CD4-positive, alpha-beta T cell treated with Interleukin-1 beta for 1 hour (primary cell): ENCODE measurements at regions not wholly inside any gene's neighbourhood (a gene's known extent, or its start where the extent isn't known, plus 50 kb on each side); places are given as distances from the start of the nearest gene placed in this dataset.
A peak's percentile ranks its signal among the peaks of the same experiment; 100 is the strongest.
"Not testable (repeated sequence)": the region's sequence is repeated elsewhere in the genome, so short reads cannot be mapped to it uniquely, and the experiment has no call there.

ENCODE experiments used
- DNase-seq, 2 donors: peaks; one replicate each; pipeline ENCODE4 v3.0.0-alpha.2; 2020 to 2022

DNA sequence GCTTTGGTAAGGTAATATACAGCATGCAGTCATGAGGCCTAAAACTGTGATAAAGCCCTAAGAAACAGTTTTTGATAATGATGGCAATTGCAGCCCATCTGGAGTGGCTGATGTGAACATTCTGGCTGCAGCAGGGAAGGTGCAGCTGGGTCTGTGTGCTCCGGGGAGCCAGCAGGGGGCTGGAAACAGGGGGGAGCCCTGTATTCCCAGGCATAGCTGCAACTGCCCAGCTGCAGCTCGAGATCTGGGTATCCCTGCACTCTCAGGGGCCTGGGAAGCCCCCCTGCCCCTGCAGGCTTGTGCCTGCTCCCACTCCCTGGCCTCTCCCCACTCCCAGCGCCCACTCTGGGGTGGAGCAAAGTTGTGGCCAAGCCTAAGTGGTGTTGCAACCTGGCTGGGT lies 95.6 kb downstream of the RRAGB start:
- no peak for DNase-seq

GRCh38 chrX:55815546-55815945 lies 98.0 kb downstream of the RRAGB start:
- DNase-seq, result no peak

GRCh38 chrX:55816023-55816422 lies 98.5 kb downstream of the RRAGB start:
- no peak for DNase-seq

DNA sequence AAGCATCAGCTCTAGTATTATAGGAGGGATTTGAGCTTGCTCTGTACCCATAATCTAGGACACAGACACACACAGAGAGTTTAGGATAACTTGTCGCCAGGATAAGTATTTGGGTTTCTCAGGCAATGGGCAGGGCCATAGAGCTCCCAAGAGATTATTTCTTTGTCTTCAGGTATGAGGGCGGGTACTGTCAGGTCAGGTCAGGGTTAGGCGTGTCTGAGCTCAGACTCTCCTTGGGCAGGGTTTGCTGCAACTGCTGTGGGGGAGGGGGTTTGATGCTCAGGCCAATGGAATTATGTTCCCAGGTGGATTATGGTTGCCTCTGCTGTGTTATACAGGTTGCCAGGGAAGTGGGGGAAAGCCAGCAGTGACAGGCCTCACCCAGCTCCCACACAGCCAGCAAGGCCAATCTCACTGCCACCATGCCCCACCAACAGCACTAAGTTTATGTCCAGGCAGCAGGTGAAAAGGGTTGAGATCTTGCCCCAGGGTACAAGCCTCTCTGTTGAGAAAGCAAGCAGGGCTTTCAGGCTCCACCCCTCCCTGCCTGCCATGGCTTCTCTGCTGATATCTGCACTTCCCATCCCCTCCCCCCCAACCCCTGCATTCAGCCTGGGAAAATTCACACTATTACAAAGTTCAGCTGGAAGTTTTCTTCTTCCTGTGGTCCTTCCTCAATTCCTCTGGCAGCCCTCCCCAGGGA lies 101.3 kb downstream of the RRAGB start:
- DNase-seq, result no peak

- DNase-seq, result no peak
Observed at GRCh38 chrX:55839485-55839884, 121.9 kb downstream of the RRAGB start.

DNA sequence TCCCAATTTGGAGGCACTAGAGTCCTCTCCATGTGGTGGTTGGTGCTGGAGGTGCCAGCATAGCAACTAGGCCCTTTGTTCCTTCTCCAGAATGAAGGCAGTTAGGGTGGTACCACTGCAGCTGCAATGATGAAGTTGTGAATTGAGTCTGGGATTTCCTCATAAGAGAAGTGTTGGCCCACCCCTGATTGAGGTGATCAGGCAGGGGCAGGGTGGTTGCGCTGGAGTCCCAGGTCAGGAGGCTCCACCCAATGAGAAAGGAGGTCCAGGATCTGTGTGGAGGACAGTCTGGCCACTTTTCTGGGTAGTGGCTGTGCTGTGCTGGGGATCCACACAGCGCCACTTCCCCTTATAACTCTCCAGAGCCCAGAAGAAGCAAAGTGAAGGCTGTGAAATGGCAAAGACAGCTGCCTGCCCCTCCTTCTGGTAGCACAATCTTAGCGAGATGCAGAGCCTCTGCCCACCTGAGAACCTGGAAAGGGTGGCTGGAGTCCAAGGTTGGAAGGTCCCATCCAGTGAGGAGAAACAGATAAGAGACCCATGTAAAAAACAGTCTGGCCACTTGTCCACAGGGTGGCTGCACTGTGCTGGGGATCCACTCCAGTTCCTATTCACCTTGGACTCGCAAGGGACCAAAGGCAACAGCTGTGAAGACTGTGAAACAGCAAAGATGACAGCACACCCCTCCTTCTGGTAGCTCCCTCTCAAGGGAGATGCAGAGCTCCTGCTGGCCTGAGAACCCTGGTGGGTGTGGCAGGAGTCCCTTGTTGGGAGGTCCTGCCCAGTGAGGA lies 124.6 kb downstream of the RRAGB start:
- DNase-seq, result no peak

DNA sequence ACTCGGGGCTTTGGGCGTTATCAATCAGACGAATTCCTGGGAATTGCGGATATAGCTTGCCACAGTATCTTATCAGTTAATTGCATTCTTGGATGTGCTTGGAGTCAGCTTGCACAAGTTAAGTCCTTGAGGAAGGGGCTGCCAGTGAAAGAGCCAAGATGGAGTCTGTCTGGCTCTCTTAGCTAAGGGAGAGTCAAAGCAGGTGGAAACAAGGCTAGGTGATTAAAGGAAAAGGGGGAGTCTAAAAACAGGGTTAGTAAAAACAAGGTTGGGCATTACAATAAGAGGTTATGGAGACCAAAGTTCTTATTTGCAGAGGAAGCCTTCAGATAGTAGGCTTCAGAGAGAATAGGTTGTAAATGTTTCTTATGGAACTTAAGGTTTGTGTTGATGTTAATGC lies 149.2 kb downstream of the RRAGB start:
- DNase-seq, result not testable (repeated sequence)

GRCh38 chrX:55867181-55867651 lies 149.7 kb downstream of the RRAGB start:
- peak in 1 of 2 donors; percentile 0 for DNase-seq

- DNase-seq, result no peak
Observed at GRCh38 chrX:55867708-55868107, 150.2 kb downstream of the RRAGB start.

DNA sequence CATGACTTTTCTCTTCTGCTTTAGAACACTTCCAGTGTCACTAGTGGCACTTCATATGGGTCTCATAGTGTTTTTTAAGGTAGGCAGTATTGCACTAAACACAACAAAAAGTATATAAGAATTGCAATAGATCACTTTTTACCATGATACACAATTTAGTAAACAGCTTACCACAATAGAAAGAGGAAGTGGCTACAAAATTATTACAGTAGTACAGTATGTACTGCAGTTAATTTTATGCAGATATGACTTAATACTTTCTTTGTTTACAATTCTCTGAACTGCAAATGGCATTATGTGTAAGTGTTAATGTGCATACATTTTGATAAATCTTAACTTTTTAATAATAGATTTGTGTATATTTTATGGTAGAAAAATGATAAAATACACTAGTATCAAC lies 157.3 kb downstream of the RRAGB start:
- DNase-seq, result no peak

- DNase-seq, result not testable (repeated sequence)
Observed at GRCh38 chrX:55883541-55883940, 166.0 kb downstream of the RRAGB start.

- DNase-seq, result peak; percentile 39 to 47
Observed at GRCh38 chrX:55907968-55908607, 190.5 kb downstream of the RRAGB start.

DNA sequence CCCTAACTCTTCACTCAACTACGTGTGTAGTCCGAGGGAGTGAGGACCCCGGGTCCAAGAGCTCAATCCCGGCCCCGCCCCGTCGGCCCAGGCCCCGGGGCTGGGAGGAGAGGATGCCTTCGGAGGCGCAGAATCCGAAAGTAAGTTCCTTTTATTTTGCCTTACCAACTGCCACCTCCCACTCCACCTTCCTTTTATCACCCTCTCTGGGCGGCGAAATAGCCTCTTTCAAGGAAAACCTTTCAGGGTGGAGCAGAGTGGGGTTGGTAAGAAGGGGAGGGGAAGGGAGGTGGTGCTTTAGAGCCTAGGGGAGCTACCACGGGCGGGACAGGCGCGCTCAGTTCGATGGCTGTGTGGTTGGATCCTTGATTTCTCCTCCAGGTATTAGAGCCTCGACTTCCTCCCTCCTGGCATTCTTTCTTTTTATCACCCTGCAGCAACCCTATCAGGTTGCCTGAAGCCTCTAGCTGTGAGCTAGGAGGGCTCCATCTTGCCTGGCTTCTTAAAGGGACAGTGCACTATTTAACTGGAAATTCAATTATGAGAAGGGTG lies 191.2 kb downstream of the RRAGB start:
- DNase-seq, result peak in 1 of 2 donors; percentile 6

DNA sequence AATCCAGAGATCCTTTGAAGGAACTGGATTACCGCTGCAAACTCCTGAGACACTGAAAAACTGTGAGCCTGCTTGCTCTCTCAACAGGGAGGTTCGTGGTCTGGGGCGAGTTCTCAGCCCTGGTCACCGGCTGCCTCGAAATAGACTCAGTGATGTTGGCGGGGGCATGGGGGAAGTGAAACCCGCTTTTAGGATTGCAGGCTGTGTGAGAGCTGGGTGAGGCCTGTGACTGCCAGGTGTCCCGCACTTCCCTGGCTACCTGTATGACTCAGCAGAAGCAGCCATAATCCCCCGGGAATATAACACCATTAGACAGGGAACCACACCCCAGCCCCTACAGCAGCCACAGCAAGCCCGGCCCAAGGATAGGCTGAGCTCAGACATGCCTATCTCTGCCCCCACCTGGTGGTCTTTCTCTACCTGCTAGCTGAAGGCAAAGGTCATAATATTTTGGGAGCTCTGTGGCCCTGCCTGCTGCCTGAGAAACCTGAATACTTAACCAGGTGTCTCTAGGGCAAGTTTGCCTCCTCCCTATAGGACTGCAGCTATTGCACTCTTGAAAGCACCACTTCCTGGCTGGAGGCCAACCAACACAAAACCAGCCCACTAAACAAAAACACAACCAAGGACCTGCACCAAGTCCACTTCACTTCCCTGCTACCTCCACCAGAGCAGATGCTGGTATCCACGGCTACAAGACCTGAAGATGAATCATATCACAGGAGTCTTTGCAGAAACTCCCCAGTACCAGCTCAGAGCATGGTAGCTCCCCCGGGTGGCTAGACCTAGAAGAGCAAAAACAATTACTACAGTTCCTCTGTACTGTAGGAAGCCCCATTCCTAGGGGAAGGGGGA lies 202.0 kb downstream of the RRAGB start:
- peak in 1 of 2 donors; percentile 42 for DNase-seq

GRCh38 chrX:55924574-55924973 lies 207.0 kb downstream of the RRAGB start:
- DNase-seq, result no peak

DNA sequence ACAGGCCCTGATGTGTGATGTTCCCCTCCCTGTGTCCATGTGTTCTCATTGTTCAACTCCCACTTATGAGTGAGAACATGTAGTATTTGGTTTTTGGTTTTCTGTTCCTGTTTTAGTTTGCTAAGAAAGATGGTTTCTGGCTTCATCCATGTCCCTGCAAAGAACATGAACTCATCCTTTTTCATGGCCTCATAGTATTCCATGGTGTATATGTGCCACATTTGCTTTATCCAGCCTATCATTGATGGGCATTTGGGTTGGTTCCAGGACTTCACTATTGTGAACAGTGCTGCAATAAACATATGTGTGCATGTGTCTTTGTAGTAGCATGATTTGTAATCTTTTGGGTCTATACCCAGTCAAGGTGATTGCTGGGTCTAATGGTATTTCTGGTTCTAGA lies 211.0 kb downstream of the RRAGB start:
- not testable (repeated sequence) for DNase-seq
